ENCODE measurements at regions not wholly inside any gene's neighbourhood (a gene's known extent, or its start where the extent isn't known, plus 50 kb on each side); places are given as distances from the start of the nearest gene placed in this dataset.
A peak's percentile ranks its signal among the peaks of the same experiment; 100 is the strongest.

DNA sequence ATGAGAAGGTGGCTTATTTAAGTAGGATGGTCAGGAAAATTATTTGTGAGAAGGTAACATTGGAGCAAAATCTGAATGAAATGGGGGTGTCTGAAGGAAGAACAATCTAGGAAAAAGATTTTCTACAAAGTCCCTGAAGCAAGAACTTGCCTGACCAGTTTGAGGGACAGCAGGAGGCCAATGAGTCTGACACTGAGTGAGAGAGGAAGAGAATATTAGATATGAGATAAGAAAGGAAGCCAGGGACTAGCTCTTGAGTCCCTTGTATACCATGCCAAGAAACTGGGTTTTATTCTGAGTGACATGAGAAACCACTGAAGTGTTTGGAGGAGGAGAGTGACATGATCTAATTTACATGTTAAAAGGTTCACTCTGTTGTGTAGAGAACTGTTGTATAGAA is 1478.9 kb downstream of the RPA4 start:
- DNase-seq (no peak), FAIRE-seq (no peak)
- TF ChIP-seq, protein P1, sequence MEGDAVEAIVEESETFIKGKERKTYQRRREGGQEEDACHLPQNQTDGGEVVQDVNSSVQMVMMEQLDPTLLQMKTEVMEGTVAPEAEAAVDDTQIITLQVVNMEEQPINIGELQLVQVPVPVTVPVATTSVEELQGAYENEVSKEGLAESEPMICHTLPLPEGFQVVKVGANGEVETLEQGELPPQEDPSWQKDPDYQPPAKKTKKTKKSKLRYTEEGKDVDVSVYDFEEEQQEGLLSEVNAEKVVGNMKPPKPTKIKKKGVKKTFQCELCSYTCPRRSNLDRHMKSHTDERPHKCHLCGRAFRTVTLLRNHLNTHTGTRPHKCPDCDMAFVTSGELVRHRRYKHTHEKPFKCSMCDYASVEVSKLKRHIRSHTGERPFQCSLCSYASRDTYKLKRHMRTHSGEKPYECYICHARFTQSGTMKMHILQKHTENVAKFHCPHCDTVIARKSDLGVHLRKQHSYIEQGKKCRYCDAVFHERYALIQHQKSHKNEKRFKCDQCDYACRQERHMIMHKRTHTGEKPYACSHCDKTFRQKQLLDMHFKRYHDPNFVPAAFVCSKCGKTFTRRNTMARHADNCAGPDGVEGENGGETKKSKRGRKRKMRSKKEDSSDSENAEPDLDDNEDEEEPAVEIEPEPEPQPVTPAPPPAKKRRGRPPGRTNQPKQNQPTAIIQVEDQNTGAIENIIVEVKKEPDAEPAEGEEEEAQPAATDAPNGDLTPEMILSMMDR (IDR thresholded peaks at IDR 0.05; ENCODE audit: borderline replicate concordance, extremely low read depth, insufficient read depth): no peak
- H3K4me1 ChIP-seq (ENCODE audit: control insufficient read depth in 2 of 3, insufficient read depth in 2 of 3, low read depth in 1 of 3, low read length in 3 of 3): no peaks in the 10 kb centered on the region
- no peaks in the 10 kb centered on the region for H3K9me3 ChIP-seq (ENCODE audit: control insufficient read depth in 2 of 3, insufficient read depth in 1 of 3, low read length in 3 of 3)
- no peak overlapping the region for H3K27ac ChIP-seq (ENCODE audit: low read depth in 2 of 2, low read length in 2 of 2)
- H3K36me3 ChIP-seq (ENCODE audit: control insufficient read depth in 2 of 3, insufficient read depth in 3 of 3, low read length in 3 of 3): no peaks in the 10 kb centered on the region
- no peak overlapping the region for H3K4me3 ChIP-seq (ENCODE audit: low read length in 3 of 3)
- no peaks in the 10 kb centered on the region for H3K27me3 ChIP-seq (ENCODE audit: control insufficient read depth, insufficient read depth, low read length)
- intact Hi-C loops (cut with DNase I): no loop called here
- no peak overlapping the region for H3K9ac ChIP-seq (ENCODE audit: low read length in 3 of 3)

DNA sequence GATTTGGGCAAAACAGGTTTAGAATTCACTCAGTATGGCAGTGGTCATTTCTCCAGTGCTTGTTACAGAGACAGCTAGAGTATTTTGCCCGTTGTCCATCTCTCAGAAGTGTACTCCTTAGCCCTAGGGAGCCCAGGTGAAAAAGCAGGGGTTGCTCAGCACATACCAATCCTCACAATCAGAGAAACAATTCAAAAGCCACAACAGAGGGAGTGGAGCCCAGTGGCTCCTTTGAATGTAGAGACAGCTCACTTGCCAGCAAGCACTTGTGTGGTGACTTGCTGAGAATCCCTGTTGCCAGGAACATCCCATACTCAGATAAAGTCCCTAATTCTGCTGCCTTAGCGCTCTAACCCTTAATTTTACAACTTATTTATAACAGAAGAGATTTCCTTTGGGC is 1488.3 kb downstream of the RPA4 start:
- TF ChIP-seq, protein P1 (IDR thresholded peaks at IDR 0.05; ENCODE audit: borderline replicate concordance, extremely low read depth, insufficient read depth): no peak
- Histone ChIP-seq H3K9ac (ENCODE audit: low read length in 3 of 3) (no peak overlapping the region), H3K27ac (ENCODE audit: low read depth in 2 of 2, low read length in 2 of 2) (no peak overlapping the region), H3K4me1 (ENCODE audit: control insufficient read depth in 2 of 3, insufficient read depth in 2 of 3, low read depth in 1 of 3, low read length in 3 of 3) (no peaks in the 10 kb centered on the region), H3K27me3 (ENCODE audit: control insufficient read depth, insufficient read depth, low read length) (no peaks in the 10 kb centered on the region), H3K36me3 (ENCODE audit: control insufficient read depth in 2 of 3, insufficient read depth in 3 of 3, low read length in 3 of 3) (no peaks in the 10 kb centered on the region), H3K9me3 (ENCODE audit: control insufficient read depth in 2 of 3, insufficient read depth in 1 of 3, low read length in 3 of 3) (no peaks in the 10 kb centered on the region), H3K4me3 (ENCODE audit: low read length in 3 of 3) (no peak overlapping the region)
- DNase-seq (no peak), FAIRE-seq (no peak)
- intact Hi-C loops (cut with DNase I): no loop called here

DNA sequence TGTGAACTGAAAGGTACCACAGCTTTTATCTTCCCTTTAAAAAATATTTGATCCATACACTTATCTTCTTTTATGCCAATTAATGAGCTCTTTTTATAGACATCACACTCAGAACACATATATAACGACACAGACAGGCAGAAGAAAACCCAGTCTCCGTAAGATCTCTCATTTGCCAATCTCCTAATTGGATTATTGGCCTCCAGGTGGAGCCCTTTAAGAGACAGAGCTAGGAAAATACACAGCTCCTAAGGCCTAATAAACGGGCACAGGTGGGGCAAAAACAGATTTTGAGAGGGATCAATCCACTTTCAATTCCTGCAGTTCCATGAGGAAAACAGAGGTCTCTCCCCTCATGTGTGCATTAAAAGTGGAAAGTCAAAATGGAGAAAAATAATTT is 1495.4 kb downstream of the RPA4 start:
- intact Hi-C loops (cut with DNase I): no loop called here
- Histone ChIP-seq H3K36me3 (ENCODE audit: control insufficient read depth in 2 of 3, insufficient read depth in 3 of 3, low read length in 3 of 3) (no peaks in the 10 kb centered on the region), H3K27me3 (ENCODE audit: control insufficient read depth, insufficient read depth, low read length) (no peaks in the 10 kb centered on the region), H3K4me1 (ENCODE audit: control insufficient read depth in 2 of 3, insufficient read depth in 2 of 3, low read depth in 1 of 3, low read length in 3 of 3) (no peaks in the 10 kb centered on the region), H3K27ac (ENCODE audit: low read depth in 2 of 2, low read length in 2 of 2) (no peak overlapping the region), H3K9me3 (ENCODE audit: control insufficient read depth in 2 of 3, insufficient read depth in 1 of 3, low read length in 3 of 3) (no peaks in the 10 kb centered on the region), H3K4me3 (ENCODE audit: low read length in 3 of 3) (no peak overlapping the region), H3K9ac (ENCODE audit: low read length in 3 of 3) (no peak overlapping the region)
- FAIRE-seq (no peak), DNase-seq (no peak)
- TF ChIP-seq, protein P1 (IDR thresholded peaks at IDR 0.05; ENCODE audit: borderline replicate concordance, extremely low read depth, insufficient read depth): no peak

DNA sequence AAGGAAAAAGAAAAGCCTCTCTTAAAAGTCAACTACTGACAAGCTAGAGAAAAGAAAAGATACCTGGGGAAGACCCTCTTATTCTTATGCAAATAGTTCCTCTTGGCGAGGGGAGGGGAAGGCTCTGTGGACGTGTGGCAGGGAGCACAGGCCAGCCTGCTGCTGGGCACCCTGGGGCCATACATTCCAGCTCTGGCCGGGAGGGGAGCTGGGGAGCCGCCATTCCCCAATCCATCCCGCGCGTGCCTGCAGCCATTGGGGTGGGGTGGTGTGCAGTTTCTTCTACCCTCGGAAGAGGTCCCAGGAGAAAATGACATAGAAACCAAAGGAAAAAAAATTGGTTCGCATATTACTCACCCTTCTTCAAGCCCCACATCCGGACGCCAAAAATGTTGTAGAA is 1496.4 kb downstream of the RPA4 start:
- H3K4me3 ChIP-seq (ENCODE audit: low read length in 3 of 3): no peak overlapping the region
- H3K36me3 ChIP-seq (ENCODE audit: control insufficient read depth in 2 of 3, insufficient read depth in 3 of 3, low read length in 3 of 3): no peaks in the 10 kb centered on the region
- DNase-seq (peak in 1 of 5 donors; percentile 37), FAIRE-seq (no peak)
- H3K9ac ChIP-seq (ENCODE audit: low read length in 3 of 3): no peak overlapping the region
- no peak overlapping the region for H3K27ac ChIP-seq (ENCODE audit: low read depth in 2 of 2, low read length in 2 of 2)
- intact Hi-C loops (cut with DNase I): no loop called here
- no peaks in the 10 kb centered on the region for H3K9me3 ChIP-seq (ENCODE audit: control insufficient read depth in 2 of 3, insufficient read depth in 1 of 3, low read length in 3 of 3)
- no peaks in the 10 kb centered on the region for H3K27me3 ChIP-seq (ENCODE audit: control insufficient read depth, insufficient read depth, low read length)
- no peaks in the 10 kb centered on the region for H3K4me1 ChIP-seq (ENCODE audit: control insufficient read depth in 2 of 3, insufficient read depth in 2 of 3, low read depth in 1 of 3, low read length in 3 of 3)
- TF ChIP-seq, protein P1 (IDR thresholded peaks at IDR 0.05; ENCODE audit: borderline replicate concordance, extremely low read depth, insufficient read depth): no peak

All from kidney (tissue), 13 donors.